A673 (cell line): ENCODE measurements at regions not wholly inside any gene's neighbourhood (a gene's known extent, or its start where the extent isn't known, plus 50 kb on each side); places are given as distances from the start of the nearest gene placed in this dataset.

Experiments used
- BruUV-seq: library from RNA; stranded (reverse); fragments of 400-500 nt; replicated peaks from 2 replicates; lab custom pipeline; 2021; lab: Mats Ljungman, UMichigan
- CTCF ChIA-PET: fragments of 300-600 bp; sonication (Branson Sonifier 250); formaldehyde crosslinking; loops from one replicate; lab custom pipeline; 2022; ENCODE audit warnings: antibody characterized with exemption; lab: Charles Lee
- POLR2A ChIA-PET: fragments of 300-600 bp; sonication (Branson Sonifier 250); formaldehyde crosslinking; loops from one replicate; lab custom pipeline; 2022; ENCODE audit warnings: antibody characterized with exemption; ENCODE audit not compliant: low non-redundant PET; lab: Charles Lee
- DNase-seq: peaks from one replicate; pipeline ENCODE4 v3.0.0-alpha.2; 2015; ENCODE audit warnings: low spot score
- H3K27ac ChIP-seq: fragments of 200-600 bp; sonication (generic); 2 replicates; pipeline ENCODE4 v1.5.1; 2016; ENCODE audit warnings: mixed run types, low read depth, mild to moderate bottlenecking, mixed read lengths, antibody characterized with exemption, low read length; ENCODE audit not compliant: poor library complexity, severe bottlenecking
- H3K27me3 ChIP-seq: fragments of 200-600 bp; sonication (generic); replicated peaks from 2 replicates; pipeline ENCODE4 v1.6.1; 2017; ENCODE audit warnings: mixed run types, low read depth, mild to moderate bottlenecking, mixed read lengths, antibody characterized with exemption, low read length; ENCODE audit not compliant: insufficient read depth, poor library complexity
- H3K36me3 ChIP-seq: fragments of 200-600 bp; sonication (generic); 2 replicates; pipeline ENCODE4 v1.6.1; 2016; ENCODE audit warnings: mixed run types, mild to moderate bottlenecking, mixed read lengths, antibody characterized with exemption, low read length; ENCODE audit not compliant: insufficient read depth, poor library complexity, severe bottlenecking
- H3K4me1 ChIP-seq: fragments of 200-600 bp; sonication (generic); 2 replicates; pipeline ENCODE4 v1.6.1; 2017; ENCODE audit warnings: mixed run types, mild to moderate bottlenecking, mixed read lengths, antibody characterized with exemption, low read length; ENCODE audit not compliant: insufficient read depth, poor library complexity, severe bottlenecking
- H3K4me3 ChIP-seq: fragments of 200-600 bp; sonication (generic); 2 replicates; pipeline ENCODE4 v1.5.1; 2016; ENCODE audit warnings: low read depth, mixed run types, mild to moderate bottlenecking, mixed read lengths, low read length; ENCODE audit not compliant: poor library complexity, severe bottlenecking
- H3K9me3 ChIP-seq: fragments of 200-600 bp; sonication (generic); 2 replicates; pipeline ENCODE4 v1.6.1; 2016; ENCODE audit warnings: mixed run types, low read depth, mild to moderate bottlenecking, mixed read lengths, antibody characterized with exemption, low read length; ENCODE audit not compliant: poor library complexity, severe bottlenecking
- EZH2 ChIP-seq: fragments of 200-600 bp; sonication (generic); IDR thresholded peaks from 2 replicates; pipeline ENCODE4 v1.6.1; 2017; ENCODE audit warnings: borderline replicate concordance, low read depth, mild to moderate bottlenecking, mixed read lengths, antibody characterized with exemption, low read length; ENCODE audit not compliant: poor library complexity, severe bottlenecking
- intact Hi-C: fragments of 100-400 bp; cut with micrococcal nuclease; formaldehyde crosslinking; loops from one replicate; pipeline ENCODE4 v1.10.0; 2022; ENCODE audit not compliant: unreplicated experiment
- TF ChIP-seq, protein P1 (sequence below): fragments of 300-800, 200-600 bp; sonication (generic); conservative IDR thresholded peaks from 2 replicates; pipeline ENCODE4 v1.5.1; 2017; ENCODE audit warnings: low read depth, mild to moderate bottlenecking, antibody characterized with exemption, low read length, moderate library complexity, mixed read lengths

DNA sequence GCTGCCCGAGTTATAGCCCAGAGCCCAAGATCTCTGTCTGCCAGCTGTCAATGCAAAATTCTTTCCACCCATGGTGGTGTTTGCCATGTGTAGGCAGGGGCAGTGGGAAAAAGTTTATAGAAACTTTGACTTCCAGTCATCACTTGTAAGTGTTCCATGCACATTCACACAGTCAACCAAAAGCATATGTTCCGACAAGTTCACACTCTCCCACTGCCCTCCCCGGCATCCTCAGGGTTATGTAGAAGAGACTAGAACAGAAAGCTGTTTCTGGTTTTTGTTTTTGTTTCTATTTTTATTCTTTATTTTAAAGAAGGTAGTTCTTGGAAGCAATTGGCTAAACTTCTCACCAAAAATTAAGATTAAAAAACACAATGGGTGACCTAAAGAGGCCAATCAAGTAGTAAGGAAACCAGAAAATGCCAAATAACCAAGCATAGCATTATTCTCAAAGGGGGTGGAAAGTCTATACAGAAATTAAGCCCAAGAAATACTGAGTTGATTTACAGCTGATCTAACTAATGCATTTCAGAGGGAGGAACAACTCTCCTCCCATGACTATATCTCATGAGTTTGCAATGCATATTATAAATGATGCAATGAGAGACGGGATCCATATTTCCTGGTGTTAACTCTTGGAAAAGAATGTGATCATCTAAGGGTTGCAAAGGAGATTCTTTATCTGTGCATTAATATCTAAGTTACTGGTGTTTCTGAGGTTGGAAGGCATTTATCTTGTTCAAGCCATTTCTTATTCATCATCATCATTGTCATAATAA, 91.5 kb upstream of the ETS2 start:
- Histone ChIP-seq H3K27me3 (no peaks in the 10 kb centered on the region), H3K4me3 (no peak overlapping the region), H3K9me3 (no peaks in the 10 kb centered on the region), H3K4me1 (no peaks in the 10 kb centered on the region), H3K36me3 (no peaks in the 10 kb centered on the region), H3K27ac (no peak overlapping the region)
- intact Hi-C loops = loop anchor here (10.0 kb wide), 1 partner anchor 209 kb away; no protein-coding TSS in a partner anchor
- POLR2A ChIA-PET = no interaction called here
- CTCF ChIA-PET = no interaction called here
- DNase-seq = no peak
- no TSS peak for BruUV-seq
- TF ChIP-seq EZH2 = no peak
- TF ChIP-seq, protein P1, sequence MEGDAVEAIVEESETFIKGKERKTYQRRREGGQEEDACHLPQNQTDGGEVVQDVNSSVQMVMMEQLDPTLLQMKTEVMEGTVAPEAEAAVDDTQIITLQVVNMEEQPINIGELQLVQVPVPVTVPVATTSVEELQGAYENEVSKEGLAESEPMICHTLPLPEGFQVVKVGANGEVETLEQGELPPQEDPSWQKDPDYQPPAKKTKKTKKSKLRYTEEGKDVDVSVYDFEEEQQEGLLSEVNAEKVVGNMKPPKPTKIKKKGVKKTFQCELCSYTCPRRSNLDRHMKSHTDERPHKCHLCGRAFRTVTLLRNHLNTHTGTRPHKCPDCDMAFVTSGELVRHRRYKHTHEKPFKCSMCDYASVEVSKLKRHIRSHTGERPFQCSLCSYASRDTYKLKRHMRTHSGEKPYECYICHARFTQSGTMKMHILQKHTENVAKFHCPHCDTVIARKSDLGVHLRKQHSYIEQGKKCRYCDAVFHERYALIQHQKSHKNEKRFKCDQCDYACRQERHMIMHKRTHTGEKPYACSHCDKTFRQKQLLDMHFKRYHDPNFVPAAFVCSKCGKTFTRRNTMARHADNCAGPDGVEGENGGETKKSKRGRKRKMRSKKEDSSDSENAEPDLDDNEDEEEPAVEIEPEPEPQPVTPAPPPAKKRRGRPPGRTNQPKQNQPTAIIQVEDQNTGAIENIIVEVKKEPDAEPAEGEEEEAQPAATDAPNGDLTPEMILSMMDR = no peak

GRCh38 chr21:38714999-38715398, 90.7 kb upstream of the ETS2 start:
- H3K4me1 ChIP-seq = no peaks in the 10 kb centered on the region
- no peaks in the 10 kb centered on the region for H3K9me3 ChIP-seq
- POLR2A ChIA-PET = no interaction called here
- CTCF ChIA-PET = no interaction called here
- DNase-seq = no peak
- H3K4me3 ChIP-seq = no peak overlapping the region
- no peak overlapping the region for H3K27ac ChIP-seq
- H3K36me3 ChIP-seq = no peaks in the 10 kb centered on the region
- H3K27me3 ChIP-seq = no peaks in the 10 kb centered on the region
- no peak for TF ChIP-seq EZH2
- TF ChIP-seq, protein P1 = no peak
- BruUV-seq = no TSS peak
- intact Hi-C loops = loop anchor here (10.0 kb wide), 1 partner anchor 210 kb away; no protein-coding TSS in a partner anchor

GRCh38 chr21:38716088-38716487, 89.6 kb upstream of the ETS2 start:
- H3K4me3 ChIP-seq = no peak overlapping the region
- ChIA-PET POLR2A (no interaction called here), CTCF (interaction anchor here (0.6 kb wide), 1 partner anchor 142 kb away, joined by 3 read pairs; no protein-coding TSS in a partner anchor)
- no peaks in the 10 kb centered on the region for H3K9me3 ChIP-seq
- DNase-seq = no peak
- H3K36me3 ChIP-seq = no peaks in the 10 kb centered on the region
- H3K27ac ChIP-seq = no peak overlapping the region
- no TSS peak for BruUV-seq
- intact Hi-C loops = loop anchor here (10.0 kb wide), 1 partner anchor 211 kb away; no protein-coding TSS in a partner anchor
- no peaks in the 10 kb centered on the region for H3K27me3 ChIP-seq
- TF ChIP-seq, protein P1 = no peak
- TF ChIP-seq EZH2 = no peak
- no peaks in the 10 kb centered on the region for H3K4me1 ChIP-seq
